T-helper 9 cell (primary cell): ENCODE measurements at regions not wholly inside any gene's neighbourhood (a gene's known extent, or its start where the extent isn't known, plus 50 kb on each side); places are given as distances from the start of the nearest gene placed in this dataset.
"Not testable (repeated sequence)": the region's sequence is repeated elsewhere in the genome, so short reads cannot be mapped to it uniquely, and the experiment has no call there.

Experiments used
- DNase-seq: peaks from one replicate; pipeline ENCODE4 v3.0.0-alpha.2; 2020

DNA sequence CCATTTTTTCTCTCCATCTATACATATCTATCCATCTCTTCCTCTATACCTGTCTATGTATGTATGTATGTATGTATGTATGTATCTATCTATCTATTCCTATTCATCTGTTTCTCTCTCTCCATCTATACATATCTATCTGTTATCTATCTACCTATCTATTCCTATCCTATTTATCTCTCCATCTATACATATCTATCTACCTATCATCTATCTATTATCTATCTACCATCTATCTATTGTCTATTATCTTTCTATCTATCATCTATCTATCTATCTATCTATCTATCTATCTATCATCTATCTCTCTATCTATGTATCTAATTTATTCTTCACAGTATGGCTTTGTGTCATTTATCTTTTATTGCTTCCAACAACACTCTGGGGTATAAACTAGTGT lies 1124.4 kb downstream of the TYW1 start:
- no peak for DNase-seq

DNA sequence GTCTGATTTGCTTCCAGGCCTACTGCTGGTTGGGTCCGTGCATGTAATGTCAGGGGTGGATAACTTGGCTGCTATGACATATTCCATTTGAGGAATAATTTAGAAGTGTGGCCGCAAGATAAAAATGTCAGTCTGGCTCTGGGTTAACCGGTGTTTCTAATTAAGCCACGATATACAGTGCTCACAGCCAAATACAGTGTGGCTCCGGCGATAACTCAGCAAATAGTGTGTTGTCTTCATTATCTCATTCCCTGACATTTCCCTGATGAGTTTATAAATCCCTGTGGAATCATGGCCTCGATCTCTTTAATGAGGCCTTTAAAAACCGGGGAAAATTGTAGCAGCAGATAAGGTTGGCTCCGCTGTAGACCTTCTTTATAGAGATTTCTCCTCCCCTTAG lies 1125.0 kb downstream of the TYW1 start:
- DNase-seq: no peak

DNA sequence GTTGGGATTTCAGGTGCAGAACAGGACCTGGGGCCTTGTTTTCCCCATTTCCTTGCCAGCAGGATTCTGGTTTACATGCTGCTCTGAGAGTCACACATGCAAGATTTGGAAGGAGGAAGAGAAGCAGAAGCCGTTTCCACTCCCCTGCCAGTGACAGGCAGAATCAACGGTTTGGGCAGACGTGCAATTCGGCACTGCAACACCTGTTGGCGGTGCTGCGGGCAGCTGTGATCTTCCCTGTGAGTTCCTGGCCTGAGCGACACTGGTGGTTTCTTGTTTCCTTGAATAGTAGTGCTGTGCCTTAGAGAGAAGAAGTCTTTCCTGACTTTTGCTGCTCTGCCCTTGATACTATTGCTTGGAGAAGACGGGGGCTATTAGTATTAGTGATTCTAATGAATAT lies 1126.2 kb downstream of the TYW1 start:
- no peak for DNase-seq

DNA sequence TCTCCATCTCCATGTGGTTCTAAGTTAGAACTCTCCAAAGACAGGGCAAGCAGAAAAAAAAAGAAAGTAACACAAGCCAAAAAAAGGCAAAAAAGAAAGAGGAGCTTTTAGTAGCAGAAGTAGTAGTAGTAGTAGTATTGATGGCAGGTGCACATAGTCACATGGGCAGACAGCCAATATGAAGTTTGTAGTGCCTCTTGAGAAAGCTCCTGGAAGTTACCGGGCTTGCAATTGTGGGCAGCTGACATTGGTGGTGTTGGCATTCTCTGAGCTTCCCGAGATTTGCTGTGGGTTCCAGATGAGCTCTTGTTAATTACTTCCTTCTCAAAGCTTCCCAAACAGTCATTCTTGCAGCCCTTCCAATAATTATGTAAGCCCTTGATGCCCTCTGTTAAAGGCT lies 1128.5 kb downstream of the TYW1 start:
- no peak for DNase-seq

DNA sequence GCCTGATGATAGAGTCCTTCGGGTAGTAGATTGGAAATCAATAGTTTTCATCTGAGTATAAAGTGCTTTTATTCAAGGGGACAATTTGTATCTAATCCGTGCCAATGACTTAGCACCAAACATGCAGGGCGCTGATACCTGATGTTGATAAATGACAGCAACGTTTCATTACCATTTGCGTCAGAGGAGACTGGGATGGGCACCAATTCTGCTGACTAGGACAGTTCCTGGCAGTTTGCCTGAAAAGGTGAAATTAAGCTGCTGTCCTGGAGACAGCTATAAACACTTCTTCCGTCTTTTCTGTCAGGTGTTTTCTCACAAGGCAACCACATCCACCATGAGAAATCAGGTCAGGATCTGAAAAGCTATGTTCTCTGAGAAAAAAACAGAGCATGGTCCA lies 1136.4 kb downstream of the TYW1 start:
- no peak for DNase-seq

DNA sequence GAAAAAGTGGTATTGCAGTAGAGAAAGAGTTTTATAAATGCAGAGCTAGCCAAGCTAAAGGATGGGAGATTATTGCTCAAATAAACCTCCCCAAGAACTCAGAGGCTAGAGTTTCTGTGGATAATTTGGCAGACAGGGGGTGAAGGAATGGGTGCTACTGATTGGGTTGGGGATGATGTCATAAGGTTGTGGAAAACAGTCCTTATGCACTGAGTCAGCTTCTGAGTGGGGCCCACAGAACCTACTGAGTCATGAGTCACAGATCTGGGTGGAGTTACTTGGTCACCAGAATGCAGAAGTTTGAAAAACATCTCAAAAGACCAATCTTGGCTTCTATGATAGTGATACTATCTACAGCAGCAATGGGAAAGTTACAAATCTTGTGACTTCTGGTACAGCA lies 1146.7 kb downstream of the TYW1 start:
- DNase-seq: no peak

DNA sequence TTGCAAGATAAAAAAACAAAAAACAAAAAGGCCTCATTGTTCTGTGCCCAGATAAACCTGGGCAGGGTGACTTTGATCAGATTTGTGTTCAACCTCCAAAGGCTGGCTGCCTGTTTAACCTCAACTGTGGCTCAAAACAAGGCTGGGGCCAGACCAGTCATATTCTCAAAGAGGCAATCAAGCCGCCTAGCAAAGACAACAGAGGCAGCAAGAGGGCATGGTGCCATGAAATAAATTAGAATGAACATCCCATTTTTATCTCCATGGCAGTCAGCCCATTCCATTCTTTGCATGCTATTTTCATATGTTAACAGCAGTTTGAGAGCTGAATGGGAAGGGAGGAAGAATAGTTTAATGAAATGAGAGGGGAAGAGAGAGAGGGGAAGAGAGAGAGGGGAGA lies 1150.3 kb downstream of the TYW1 start:
- DNase-seq: no peak

DNA sequence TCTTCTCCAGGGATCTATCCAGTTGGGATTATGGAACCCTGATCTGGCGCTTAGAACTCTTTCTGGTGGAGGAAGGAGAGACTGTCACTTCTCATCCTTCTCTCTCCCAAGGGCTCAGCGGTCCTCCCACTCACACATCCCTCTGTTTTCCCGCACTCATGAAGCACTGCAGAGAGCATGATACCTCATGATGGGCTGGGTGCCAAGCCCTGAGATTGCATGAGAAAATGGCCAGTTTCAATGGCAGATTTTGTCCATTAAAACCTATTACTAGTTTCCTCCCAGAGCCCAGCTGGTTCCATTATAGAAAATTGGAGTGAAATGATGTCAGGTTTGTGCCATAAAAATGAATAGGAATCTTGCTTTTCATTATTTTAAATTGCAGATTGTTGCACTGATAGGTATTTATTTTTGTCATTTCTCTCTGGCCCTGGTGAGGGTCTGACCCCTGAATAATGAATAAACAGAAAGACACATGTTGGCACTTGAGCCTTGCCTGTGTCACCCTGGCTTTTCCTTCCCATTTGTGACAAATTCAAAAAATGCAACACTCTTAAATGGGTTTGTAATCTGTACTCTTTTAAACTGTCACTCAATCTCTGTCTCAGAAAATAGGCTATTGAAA lies 1151.1 kb downstream of the TYW1 start:
- DNase-seq: no peak

DNA sequence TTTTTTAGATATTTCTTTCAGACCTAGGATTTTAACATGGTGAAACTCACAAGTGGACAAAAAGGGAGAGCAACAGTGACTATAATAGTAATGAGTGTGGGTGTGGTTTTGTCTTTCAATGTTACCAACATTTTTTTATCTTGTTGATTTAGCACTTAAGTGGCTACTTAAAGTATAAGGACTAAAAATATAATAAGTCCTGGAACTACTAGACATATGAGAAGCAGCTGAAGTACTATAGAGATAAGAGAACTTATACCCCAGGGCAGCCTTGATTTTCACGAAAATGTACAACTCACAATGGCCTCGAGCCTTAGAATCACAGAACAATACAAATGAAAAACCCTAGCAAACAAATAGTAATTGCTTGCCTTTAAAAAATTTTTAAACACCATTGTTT lies 1151.8 kb downstream of the TYW1 start:
- no peak for DNase-seq

DNA sequence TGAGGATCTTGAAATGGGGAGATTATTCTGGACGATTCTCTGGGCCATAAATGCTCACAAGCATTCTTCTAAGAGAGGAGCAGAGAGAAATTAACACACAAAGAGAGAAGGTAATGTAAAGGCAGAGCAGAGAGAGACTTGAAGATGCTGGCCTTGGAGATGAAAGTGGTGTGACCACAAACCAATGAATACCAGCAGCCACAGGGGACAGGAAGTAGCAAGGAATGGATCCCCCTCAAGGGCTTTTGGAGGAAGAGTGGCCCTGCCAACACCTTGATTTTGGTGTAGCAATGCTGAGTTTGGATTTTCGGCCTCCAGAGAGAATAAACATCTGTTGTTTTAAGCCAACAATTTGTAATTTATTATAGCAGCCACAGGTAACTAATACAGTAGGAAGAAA lies 1155.6 kb downstream of the TYW1 start:
- DNase-seq: no peak

DNA sequence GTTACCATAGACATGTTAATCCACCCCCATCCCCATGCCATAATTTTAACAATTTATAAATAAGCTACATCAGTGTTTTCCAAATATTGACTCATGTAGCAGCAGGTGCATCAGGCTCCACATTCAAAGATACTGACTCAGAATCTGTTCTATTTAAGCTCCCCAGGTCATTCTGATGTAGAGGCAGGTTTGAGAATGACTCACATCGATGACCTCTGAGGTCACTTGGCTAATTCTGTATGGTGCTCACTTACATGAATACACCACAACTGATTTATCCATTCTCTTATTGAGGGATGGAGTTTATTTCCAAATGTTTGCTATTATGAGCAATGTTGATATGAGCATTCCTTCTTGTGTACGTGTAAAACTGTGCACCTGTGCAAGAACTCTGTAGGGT lies 1159.0 kb downstream of the TYW1 start:
- no peak for DNase-seq

DNA sequence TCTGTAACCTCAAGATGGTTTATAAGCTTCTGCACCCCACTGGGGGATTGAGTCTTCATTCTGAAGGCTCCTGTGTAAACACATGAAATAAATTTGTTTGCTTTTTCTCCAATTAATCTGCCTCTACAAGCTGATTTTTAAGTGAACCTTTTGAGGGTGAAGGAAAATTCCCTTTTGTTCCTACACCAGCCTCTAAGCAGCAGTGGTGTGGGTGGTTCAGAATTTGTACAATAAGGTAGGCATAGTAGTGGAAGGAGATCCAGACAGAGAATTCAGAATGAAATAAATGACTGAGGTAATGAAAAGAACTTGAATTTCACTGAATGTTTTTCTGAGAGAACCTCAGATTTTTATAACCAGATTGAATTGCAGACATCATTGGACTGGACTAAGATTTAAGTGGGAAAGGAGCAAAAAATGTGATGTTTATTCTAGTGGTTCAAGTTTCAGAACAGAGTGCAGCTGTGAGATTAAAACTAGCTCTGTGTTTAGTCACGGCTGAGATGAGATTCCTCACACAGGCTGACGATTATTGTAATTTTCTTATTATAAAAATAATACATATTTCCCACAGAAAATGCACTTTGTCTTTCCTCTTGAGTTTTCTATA lies 1162.2 kb downstream of the TYW1 start:
- DNase-seq: no peak

DNA sequence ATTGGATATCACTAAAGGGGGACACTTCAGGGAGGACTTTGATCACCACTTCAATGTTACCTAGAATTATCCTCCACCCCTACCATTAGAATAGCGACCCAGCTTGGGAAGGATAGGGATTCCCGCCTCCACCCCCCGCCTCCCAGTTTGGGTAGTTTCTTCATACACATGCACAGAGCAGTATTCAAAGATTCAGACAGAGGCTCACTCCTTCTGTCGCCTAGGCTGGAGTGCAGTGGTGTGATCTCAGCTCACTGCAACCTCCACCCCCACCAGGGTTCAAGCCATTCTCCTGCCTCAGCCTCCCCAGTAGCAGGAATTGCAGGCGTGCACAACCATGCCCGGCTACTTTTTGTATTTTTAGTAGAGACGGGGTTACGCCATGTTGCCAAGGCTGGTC lies 1166.1 kb downstream of the TYW1 start:
- no peak for DNase-seq

DNA sequence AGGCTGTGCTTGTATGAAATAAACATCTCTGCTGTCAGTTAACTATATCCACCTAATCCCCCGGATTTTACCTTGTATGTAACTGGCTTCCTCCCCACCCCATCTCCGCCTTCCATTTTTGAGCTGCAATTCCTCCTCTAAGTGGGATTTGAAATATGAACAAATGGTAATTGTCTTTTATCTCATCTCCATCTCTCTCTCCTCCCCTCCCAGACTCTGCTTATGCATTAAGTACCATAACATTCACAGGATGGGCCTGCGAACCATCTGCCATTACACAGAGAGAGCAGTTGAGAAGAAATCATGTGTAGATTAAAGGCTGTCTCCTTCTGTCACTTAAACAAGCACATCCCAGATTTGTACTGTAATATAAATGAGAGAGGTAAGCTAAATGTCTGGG lies 1169.9 kb downstream of the TYW1 start:
- no peak for DNase-seq

DNA sequence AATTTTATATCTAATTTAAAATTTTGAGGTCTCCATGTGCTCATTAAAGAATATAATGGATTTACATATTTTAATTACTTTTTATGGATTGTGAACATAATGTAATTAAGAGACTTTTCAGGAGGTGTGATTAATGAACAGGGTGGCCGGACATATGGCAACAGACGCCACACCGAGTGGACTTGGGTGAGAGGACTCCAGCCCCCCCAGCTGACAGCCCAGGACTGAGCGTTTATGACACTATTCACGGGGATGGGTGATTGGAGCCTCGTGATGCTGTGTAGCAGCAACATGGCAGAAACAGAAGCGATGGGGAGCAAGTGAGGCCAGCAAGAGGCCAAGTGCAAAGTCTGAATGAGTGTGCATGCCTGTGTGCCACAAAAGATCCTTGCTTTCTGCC lies 1176.9 kb downstream of the TYW1 start:
- no peak for DNase-seq

DNA sequence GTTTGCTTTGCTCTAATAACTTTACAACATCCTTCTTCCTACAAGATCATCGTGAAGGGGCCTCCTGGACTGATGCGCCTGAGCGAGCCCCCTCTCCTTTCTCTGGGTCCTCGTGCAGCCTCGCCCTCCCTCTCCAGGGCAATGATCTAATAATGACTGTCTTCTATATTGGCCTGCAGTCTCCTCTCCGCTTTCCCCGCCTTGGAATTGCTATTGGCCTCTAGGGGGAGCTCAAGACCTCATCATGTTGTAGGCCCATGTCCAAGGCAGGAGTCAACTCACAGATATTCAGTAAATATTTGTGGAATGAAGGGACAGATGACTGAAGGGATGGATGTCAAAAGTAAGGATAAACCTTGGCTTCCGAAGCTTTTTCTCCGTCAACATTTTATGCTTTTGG lies 1180.3 kb downstream of the TYW1 start:
- no peak for DNase-seq

DNA sequence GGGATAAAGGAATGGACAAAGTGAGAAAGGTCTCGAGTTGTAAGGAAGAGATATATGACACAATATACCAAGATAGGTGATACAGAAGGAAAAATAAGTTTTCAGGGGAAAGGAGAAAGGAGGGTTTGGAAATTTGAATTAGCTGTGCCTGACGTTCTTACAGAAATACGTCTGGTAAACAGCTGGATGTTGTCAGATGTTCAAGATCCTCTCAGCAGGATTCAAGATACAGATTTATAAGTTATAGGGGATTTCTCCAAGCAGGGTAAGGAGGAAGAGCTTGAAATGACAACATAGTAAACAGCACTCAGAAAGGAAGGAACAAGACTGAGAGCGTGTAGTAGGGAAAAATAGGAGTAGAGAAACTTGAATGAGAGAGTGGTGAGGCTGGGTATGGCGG lies 1184.1 kb downstream of the TYW1 start:
- no peak for DNase-seq

DNA sequence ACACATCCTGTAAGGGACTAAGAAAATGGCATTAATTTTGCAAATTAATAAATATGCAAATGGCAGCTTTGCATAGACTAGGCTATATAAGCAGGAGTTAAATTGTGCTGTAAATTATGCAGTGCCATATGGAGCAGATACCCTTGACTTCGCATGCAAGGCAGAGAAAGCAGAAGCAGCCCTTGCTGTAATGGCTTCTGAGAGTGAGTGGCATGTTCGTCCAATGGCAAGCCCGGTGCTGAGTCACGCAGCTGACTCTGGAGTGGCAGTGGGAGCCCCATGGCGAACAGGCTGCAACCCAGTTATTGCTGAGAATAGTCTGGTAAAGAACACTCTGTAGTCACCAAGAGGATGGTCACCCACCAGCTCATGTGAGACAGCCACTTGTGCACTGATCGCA lies 1186.5 kb downstream of the TYW1 start:
- DNase-seq: no peak

DNA sequence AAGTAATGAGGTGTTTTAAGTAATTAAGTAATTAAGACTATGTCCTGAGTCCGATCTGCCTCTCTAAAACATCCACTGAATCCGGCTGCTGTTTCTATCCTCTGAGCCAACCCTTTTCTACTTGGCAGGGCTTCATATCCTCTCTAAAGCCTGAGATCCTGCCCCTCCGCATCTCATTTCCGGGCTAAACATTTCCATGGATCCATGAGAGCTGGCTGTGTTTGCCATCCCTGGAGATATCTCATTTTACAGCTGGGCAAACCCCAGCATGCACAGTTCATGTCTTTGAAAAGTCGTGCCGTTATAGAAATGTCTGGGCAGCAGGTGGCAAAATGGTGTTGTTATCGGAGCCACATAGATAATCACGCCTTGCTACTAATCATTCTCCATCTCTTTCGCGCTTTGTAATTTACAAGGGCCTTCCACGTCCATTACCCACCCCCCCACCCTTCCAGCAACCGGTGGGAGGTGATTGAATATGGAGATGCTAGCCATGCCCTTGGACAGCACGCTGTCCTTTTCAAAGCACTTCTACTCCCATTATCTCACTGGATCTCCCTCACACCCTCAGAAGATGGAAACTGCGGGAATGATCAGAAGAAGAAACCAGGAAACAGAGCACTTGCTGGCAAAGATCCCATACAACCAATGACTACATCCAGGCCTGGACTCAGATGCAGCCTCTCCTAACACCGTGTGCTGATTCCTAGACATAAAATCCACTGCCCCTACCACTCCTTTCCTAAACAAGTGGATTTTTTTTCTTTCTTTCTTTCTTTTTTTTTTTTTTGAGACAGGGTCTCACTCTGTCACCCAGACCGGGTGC lies 1189.2 kb downstream of the TYW1 start:
- no peak for DNase-seq

DNA sequence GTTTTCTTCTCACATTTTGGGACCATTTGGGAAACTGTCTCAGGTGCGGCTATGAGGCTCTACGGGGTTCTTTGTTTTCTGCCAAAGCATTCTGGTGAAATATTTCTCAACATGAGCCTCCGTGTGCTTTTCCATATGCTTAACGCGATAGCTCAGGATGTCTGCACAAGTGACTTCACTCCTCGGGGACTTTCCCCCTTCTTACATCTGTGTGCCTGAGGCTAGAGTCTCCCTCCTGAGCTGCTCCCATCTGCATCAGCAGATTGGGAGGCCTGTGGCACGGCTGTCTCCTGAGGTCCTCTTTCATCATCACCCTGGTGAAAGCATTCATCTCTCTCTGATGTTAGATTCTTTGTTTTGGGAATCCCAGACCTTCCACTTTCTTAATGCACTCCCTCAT lies 1190.9 kb downstream of the TYW1 start:
- no peak for DNase-seq

DNA sequence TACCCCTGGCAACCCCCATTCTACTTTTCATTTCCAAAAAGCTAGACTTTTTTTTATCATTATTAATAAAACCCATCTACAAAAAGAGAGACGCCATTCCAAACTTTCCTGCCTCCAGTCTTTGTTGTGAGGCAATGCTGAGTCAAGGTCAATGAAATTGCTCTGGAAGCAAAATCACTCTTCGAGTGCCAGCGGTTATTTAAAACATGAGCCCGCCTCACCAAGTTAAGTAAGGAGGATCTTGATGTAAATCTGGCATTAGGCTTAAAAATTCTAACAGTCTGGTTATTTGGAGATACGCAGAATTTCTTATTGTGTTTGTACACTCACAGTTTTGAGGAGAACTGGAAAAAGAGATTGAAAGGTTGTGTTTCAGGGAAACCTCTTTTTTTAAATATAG lies 1196.3 kb downstream of the TYW1 start:
- DNase-seq: no peak

DNA sequence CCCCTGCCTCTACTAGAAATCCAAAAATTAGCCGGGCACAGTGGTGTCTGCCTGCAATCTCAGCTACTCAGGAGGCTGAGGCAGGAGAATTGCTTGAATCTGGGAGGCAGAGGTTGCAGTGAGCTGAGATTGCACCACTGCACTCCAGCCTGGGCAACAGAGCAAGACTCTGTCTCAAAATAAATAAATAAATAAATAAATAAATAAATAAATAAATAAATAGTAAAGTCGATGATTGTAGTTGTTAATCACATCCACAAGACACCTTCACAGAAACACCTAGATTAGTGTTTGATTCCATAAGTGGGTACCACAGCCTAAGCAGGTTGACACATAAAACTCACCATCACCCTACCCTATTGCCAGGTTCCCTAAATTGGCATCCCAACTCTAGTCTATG lies 1199.0 kb downstream of the TYW1 start:
- DNase-seq: not testable (repeated sequence)

DNA sequence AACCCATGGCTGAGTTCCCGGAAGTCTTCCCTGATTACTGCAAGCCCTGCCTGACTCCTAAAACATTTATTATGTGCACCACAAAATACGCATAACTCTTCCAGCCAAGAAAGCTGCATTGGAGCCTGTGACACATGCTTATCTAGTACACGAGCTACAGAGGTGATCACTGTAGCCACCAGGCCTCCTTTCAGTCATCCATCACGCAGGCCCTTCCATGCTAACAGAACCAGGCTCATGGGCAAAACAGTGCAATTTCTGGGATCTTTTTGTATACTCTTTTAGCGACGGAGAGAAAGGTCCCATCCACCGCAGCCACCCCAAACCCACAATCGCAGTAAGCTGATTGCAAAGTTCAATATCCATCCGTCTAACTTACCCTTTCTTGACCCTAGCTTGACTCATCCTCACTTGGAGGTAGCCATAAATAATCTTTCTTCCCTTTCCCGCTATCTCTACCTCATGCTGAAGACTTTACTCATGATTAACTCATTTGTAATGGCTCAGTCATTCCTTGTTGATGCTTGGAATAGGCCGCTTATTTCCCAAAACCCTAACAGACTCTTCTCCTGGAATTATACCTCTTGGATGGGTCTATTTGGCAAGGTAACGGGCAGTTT lies 1203.5 kb downstream of the TYW1 start:
- DNase-seq: no peak

DNA sequence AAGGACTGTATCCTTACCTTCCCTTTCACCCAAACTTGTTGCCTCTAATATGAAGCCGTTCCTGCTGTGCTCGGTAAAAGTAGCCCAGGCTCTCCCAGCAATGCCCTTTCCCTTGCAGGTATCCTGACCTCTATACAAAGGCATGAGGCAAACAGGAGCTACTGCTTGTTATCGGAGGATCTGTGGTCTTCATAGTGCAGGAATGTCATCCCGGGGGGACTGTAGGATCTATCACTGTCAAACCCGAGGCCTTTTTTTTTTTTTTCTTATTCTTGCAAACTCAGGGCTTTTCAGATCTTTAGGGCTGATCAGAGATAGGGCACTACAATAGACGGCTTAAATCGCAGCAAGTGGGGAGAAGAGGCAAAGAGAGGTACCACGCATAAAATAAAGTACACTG lies 1206.6 kb downstream of the TYW1 start:
- no peak for DNase-seq
